ENCODE measurements at regions not wholly inside any gene's neighbourhood (a gene's known extent, or its start where the extent isn't known, plus 50 kb on each side); places are given as distances from the start of the nearest gene placed in this dataset.

DNA sequence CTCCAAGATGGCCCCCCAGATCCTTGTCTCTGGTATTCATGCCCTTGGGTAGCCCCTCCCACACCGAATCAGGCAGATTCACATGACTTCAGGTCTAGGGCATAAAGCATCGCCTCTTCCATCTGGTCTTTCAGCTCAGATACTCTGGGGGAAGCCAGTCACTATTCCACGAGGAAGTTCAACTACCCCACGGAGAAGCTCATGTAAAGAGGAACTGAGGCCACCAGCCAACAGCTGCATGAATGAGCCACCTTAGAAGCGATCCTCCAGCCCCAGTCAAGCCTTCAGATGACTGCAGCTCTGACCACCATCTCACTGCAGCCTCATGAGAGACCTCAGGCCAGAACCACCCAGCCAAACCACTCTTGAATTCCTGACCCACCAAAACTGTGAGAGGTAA lies 54.1 kb downstream of the SOCS3 start:
- Histone ChIP-seq H3K9me3 (ENCODE audit: low read length) (peaks cover 5% of the 10 kb centered on the region; the same call in 1 of the 2 replicates), H3K79me2 (ENCODE audit: insufficient read depth, low read length) (no peaks in the 10 kb centered on the region), H3K4me2 (ENCODE audit: low read depth, low read length) (no peak overlapping the region), H2AFZ (ENCODE audit: low read length) (no peak overlapping the region), H3K4me1 (ENCODE audit: insufficient read depth, low read length) (peaks cover 16% of the 10 kb centered on the region), H3K36me3 (replicated peaks in 1 of 2; ENCODE audit: control insufficient read depth in 1 of 2, insufficient read depth in 2 of 2, low read length in 2 of 2) (no peaks in the 10 kb centered on the region), H3K9ac (ENCODE audit: insufficient read depth, low read depth, low read length) (no peak overlapping the region), H4K20me1 (ENCODE audit: insufficient read depth, low read length) (no peaks in the 10 kb centered on the region), H3K27ac (ENCODE audit: extremely low read length, insufficient read depth, low read length) (no peak overlapping the region), H3K4me3 (replicated peaks in 1 of 3; ENCODE audit: insufficient read depth in 1 of 3, low read depth in 2 of 3, low read length in 3 of 3) (no peak overlapping the region), H3K27me3 (ENCODE audit: control insufficient read depth in 1 of 2, insufficient read depth in 2 of 2, low read length in 2 of 2) (peaks cover 8 to 34% of the 10 kb centered on the region in 2 experiments; a peak in 4 of 5 replicates)
- ChIA-PET CTCF (ENCODE audit: low intra/inter-chr PET ratio, low total read pairs) (no interaction called here), POLR2A (no interaction called here)
- no TSS peak for BruUV-seq (replicated peaks)
- FAIRE-seq (no peak), ATAC-seq (no peak), DNase-seq (ENCODE audit: low spot score) (no peak)
- WGBS (ENCODE audit: low lambda C conversion rate), result 25% methylated on average over 5 of the region's 5 CpGs
- in situ Hi-C loops (cut with HindIII; ENCODE audit: extremely low pct_ligation_motif_present, low pct_unique_long_range_greater_than_20kb) (no loop called here), intact Hi-C loops (cut with micrococcal nuclease; ENCODE audit: unreplicated experiment) (no loop called here)
- no peak for TF ChIP-seq ZNF552 (CRISPR knock-in tag; IDR thresholded peaks at IDR 0.05; ENCODE audit: borderline replicate concordance)
- TF ChIP-seq KAT8 (CRISPR knock-in tag; IDR thresholded peaks at IDR 0.05), result no peak
- TF ChIP-seq, protein P1, sequence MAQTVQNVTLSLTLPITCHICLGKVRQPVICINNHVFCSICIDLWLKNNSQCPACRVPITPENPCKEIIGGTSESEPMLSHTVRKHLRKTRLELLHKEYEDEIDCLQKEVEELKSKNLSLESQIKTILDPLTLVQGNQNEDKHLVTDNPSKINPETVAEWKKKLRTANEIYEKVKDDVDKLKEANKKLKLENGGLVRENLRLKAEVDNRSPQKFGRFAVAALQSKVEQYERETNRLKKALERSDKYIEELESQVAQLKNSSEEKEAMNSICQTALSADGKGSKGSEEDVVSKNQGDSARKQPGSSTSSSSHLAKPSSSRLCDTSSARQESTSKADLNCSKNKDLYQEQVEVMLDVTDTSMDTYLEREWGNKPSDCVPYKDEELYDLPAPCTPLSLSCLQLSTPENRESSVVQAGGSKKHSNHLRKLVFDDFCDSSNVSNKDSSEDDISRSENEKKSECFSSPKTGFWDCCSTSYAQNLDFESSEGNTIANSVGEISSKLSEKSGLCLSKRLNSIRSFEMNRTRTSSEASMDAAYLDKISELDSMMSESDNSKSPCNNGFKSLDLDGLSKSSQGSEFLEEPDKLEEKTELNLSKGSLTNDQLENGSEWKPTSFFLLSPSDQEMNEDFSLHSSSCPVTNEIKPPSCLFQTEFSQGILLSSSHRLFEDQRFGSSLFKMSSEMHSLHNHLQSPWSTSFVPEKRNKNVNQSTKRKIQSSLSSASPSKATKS (CRISPR knock-in tag; IDR thresholded peaks at IDR 0.05), result no peak
- TF ChIP-seq ZEB1 (IDR thresholded peaks at IDR 0.05; ENCODE audit: insufficient replicate concordance, low read depth), result no peak
- TF ChIP-seq RXRB (CRISPR knock-in tag; IDR thresholded peaks at IDR 0.05; ENCODE audit: borderline replicate concordance), result no peak
- TF ChIP-seq, protein P2, sequence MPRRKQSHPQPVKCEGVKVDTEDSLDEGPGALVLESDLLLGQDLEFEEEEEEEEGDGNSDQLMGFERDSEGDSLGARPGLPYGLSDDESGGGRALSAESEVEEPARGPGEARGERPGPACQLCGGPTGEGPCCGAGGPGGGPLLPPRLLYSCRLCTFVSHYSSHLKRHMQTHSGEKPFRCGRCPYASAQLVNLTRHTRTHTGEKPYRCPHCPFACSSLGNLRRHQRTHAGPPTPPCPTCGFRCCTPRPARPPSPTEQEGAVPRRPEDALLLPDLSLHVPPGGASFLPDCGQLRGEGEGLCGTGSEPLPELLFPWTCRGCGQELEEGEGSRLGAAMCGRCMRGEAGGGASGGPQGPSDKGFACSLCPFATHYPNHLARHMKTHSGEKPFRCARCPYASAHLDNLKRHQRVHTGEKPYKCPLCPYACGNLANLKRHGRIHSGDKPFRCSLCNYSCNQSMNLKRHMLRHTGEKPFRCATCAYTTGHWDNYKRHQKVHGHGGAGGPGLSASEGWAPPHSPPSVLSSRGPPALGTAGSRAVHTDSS (CRISPR knock-in tag; conservative IDR thresholded peaks at IDR 0.05), result no peak
- no peak for TF ChIP-seq KDM5A (IDR thresholded peaks at IDR 0.05; ENCODE audit: borderline replicate concordance, low read length)
- TF ChIP-seq KLF9 (CRISPR knock-in tag; IDR thresholded peaks at IDR 0.05; ENCODE audit: low read depth), result no peak
- TF ChIP-seq, protein P3, sequence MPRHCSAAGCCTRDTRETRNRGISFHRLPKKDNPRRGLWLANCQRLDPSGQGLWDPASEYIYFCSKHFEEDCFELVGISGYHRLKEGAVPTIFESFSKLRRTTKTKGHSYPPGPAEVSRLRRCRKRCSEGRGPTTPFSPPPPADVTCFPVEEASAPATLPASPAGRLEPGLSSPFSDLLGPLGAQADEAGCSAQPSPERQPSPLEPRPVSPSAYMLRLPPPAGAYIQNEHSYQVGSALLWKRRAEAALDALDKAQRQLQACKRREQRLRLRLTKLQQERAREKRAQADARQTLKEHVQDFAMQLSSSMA (CRISPR knock-in tag; IDR thresholded peaks at IDR 0.05), result no peak
- no peak for TF ChIP-seq STAT5B (CRISPR knock-in tag; IDR thresholded peaks at IDR 0.05)
- TF ChIP-seq, protein P4, sequence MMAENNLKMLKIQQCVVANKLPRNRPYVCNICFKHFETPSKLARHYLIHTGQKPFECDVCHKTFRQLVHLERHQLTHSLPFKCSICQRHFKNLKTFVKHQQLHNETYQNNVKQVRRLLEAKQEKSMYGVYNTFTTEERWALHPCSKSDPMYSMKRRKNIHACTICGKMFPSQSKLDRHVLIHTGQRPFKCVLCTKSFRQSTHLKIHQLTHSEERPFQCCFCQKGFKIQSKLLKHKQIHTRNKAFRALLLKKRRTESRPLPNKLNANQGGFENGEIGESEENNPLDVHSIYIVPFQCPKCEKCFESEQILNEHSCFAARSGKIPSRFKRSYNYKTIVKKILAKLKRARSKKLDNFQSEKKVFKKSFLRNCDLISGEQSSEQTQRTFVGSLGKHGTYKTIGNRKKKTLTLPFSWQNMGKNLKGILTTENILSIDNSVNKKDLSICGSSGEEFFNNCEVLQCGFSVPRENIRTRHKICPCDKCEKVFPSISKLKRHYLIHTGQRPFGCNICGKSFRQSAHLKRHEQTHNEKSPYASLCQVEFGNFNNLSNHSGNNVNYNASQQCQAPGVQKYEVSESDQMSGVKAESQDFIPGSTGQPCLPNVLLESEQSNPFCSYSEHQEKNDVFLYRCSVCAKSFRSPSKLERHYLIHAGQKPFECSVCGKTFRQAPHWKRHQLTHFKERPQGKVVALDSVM (CRISPR knock-in tag; IDR thresholded peaks at IDR 0.05), result no peak
- TF ChIP-seq, protein P5, sequence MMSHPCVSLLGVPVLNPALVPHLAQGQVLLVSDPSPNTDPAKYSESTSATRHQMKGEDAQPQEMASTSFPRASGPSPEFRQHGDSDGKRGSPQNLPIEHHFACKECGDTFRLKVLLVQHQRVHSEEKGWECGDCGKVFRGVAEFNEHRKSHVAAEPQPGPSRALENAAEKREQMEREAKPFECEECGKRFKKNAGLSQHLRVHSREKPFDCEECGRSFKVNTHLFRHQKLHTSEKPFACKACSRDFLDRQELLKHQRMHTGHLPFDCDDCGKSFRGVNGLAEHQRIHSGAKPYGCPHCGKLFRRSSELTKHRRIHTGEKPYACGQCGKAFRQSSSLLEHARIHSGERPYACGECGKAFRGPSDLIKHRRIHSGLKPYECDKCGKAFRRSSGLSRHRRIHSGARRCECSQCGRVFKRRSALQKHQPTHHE (CRISPR knock-in tag; IDR thresholded peaks at IDR 0.05; ENCODE audit: borderline replicate concordance), result no peak
